HG03575 (cell line): ENCODE measurements at regions not wholly inside any gene's neighbourhood (a gene's known extent, or its start where the extent isn't known, plus 50 kb on each side); places are given as distances from the start of the nearest gene placed in this dataset.

Source experiments
- ATAC-seq: cut with Tn5 transposase; IDR thresholded peaks from one replicate; pipeline ENCODE4 v1.9.1; 2021; ENCODE audit not compliant: unreplicated experiment, insufficient number of reproducible peaks, low FRiP score; ENCODE audit errors: extremely low read depth

GRCh38 chr2:215756346-215756730 lies 257.0 kb downstream of the MREG start:
- ATAC-seq: no peak

DNA sequence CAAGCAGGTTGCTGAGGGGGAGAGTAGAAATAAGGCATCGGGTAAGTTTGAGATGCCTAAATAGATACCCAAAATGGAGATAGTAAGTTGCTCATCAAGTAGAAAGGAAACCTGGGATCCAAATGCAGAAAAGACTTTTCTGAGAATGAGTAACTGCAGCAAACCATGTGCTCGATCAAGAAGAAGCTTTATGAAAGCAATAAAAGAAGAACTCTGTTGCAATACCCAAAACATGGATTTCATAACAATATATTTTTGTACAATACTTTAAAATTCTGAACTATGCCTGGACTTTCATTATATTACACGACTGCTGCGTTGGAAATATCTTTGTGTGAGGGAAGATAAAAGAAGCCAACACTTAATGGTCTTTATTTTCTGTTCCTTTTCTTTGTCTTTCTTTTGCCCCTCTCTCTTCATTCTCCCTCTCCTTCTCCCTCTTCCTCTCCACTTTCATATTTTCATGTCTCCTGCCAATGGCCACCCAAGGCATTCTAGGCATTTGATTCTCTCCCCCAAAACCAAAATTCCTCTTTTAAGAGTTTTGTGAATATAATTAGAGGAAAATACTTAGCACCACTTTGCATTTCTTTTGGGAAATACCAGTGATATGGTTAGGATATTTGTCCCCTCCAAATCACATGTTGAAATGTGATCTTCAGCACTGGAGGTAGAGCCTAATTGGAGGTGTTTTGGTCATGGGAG lies 257.6 kb downstream of the MREG start:
- no peak for ATAC-seq

GRCh38 chr2:215754546-215754945 lies 258.8 kb downstream of the MREG start:
- ATAC-seq: no peak

DNA sequence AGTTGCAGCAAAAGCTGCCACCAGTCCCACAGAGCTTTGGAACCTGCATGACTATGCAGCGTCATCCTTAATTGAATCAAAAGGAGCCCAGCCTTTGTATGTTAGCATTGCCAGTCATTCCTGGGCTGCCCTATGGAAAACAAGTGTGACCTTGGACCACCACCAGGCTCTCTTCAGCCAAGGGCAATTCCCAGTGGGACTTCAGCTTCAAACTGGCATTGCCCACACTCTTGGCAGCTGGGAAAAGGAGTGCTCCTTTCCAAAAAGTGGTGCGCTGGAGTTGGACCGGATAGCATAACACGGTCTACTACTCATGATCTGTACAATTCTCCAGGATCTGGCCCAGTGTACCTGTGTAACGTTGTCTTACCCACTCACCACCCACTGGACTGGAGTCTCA lies 259.5 kb downstream of the MREG start:
- ATAC-seq: no peak

- no peak for ATAC-seq
Measured at GRCh38 chr2:215752991-215753390, 260.4 kb downstream of the MREG start.

GRCh38 chr2:215752436-215752835 lies 260.9 kb downstream of the MREG start:
- ATAC-seq: no peak

DNA sequence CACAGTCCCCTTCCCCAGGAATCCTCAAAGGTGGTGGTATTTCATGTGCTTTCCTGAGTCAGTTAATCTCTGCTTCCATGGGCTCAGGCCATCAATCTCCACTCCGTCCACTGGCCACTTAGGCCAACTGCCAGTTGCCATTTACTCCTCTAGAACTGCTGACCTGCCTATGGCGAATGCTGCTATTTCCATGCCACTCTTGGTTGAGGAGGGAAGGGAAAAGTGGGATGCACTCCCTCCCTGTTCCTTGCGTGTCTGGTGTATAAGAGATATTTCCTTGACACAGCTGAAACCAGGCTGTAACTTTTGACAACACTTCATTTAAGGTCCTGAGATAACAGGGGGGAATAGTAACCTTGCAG lies 261.5 kb downstream of the MREG start:
- ATAC-seq: no peak

DNA sequence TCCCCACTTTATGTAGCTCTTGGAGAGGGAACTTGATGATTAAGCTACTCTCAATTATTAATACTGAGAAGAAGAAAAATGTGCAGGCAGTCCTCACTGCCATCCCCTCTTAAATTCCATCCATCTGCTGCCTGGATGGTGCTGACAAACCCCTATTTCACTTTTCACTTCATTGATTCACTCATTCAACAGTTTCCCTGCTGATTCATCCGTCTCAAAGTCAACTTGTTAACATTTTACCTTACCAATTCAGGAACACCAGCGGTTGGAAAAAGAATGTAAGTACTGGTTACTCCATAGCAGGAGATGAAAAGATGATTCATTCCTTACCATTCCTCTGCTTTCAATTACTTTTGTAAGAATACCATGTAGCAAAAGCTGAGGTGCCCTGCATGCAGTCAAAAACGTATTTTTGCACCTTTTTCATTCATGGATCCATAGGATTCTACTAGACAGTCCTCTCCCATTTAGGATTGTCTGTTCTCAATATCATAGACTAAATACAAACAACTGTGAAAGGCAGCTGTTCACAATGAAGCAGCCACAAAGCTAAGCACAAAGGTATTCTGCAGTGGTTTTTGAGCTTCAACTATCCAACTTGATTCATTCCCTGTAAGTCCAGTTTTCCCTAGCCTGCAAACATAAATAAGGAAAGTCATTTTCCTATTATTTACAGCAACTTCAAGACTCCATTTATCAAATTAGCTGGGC lies 262.0 kb downstream of the MREG start:
- ATAC-seq: no peak

GRCh38 chr2:215750763-215751162 lies 262.6 kb downstream of the MREG start:
- no peak for ATAC-seq

GRCh38 chr2:215749092-215749957 lies 264.0 kb downstream of the MREG start:
- ATAC-seq: no peak

- no peak for ATAC-seq
Measured at GRCh38 chr2:215748446-215748845, 264.9 kb downstream of the MREG start.

DNA sequence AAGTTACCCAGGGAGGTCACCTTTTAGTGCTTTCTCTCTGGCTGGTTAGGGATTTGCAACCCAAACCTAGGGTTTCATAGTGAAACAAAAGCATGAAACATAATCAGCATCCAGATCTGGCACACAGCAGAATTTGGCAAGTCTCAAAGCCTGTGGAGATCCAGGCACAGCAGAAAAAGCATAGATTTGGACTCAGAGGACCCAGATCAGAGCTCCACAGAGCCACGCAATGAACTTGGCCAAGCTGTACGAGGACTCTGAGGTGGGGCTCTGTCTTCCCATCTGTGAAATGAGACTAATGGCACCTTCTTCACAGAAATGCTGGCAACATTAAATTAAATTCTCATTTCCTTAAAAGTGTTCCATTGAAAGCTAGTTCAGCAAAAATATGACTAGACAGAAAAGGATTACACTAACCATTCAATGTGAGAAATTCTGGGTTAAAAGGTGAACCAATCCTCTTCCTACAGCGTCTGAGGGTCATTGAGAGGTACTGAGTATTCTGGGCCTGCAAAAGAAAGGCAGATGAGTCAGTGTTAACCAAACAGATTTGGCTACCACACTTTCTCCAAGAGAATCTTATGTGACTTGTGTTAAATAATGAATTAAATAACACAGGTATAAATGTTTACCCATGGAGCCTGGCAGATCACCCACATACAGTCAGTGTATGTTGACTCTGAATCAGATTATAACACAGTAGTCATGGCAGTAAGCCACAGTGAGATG lies 266.3 kb downstream of the MREG start:
- ATAC-seq: no peak

GRCh38 chr2:215746226-215746886 lies 267.0 kb downstream of the MREG start:
- no peak for ATAC-seq

- ATAC-seq: no peak
Measured at GRCh38 chr2:215745331-215745730, 268.0 kb downstream of the MREG start.

- no peak for ATAC-seq
Measured at GRCh38 chr2:215744514-215744913, 268.8 kb downstream of the MREG start.

DNA sequence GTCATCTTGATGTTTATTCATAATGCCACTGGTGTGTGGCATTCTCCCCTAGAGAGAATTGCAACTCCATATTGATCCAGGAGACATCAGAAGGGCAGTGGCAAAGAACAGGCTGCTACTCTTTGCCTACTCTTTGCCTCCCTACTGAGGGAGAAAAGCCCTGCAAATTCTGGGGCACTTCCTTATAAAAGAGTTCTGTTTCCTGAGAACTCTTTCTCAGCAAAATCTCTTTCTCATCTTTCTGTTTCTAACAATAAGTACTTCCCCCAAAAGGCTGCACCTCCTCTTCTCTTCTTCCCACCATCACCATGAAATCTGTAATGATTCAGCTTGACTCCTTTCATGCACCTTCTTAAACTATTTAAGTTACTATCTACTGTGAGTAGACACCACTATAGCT lies 270.3 kb downstream of the MREG start:
- no peak for ATAC-seq

- ATAC-seq: no peak
Measured at GRCh38 chr2:215742021-215742420, 271.3 kb downstream of the MREG start.

- ATAC-seq: no peak
Measured at GRCh38 chr2:215740071-215740470, 273.3 kb downstream of the MREG start.

DNA sequence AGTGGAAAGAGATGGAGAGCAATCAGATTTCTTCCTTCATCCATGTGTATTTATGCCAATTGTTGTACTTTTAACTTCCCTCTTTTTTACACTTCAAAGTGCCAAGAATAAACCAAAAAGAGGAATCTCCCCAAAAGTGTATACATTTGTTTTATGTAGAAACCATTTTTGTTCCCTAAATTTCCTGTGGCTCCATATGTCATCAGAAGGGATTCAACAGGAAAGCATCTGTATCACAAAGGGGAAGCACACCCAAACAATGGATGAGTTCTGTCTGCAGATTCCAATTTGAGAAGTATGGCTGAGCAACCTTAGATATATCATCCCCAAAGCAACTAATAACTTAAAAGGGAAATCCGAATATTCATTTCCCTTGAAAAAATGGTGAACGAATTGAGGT lies 275.0 kb downstream of the MREG start:
- no peak for ATAC-seq
